HG02938 (cell line): ENCODE measurements at regions not wholly inside any gene's neighbourhood (a gene's known extent, or its start where the extent isn't known, plus 50 kb on each side); places are given as distances from the start of the nearest gene placed in this dataset.

Experiments
- ATAC-seq: cut with Tn5 transposase; IDR thresholded peaks from one replicate; pipeline ENCODE4 v1.9.1; 2021; ENCODE audit warnings: mild to moderate bottlenecking, moderate library complexity; ENCODE audit not compliant: unreplicated experiment

- no peak for ATAC-seq
These were observed 236.4 kb downstream of the CASP12 start for GRCh38 chr11:104661901-104662300.

GRCh38 chr11:104661471-104661870, 236.8 kb downstream of the CASP12 start:
- ATAC-seq: no peak

- ATAC-seq: no peak
These were observed 240.1 kb downstream of the CASP12 start for GRCh38 chr11:104658177-104658576.

GRCh38 chr11:104657083-104657482, 241.2 kb downstream of the CASP12 start:
- ATAC-seq: no peak

GRCh38 chr11:104655066-104655465, 243.2 kb downstream of the CASP12 start:
- ATAC-seq: no peak

GRCh38 chr11:104654181-104654813, 244.0 kb downstream of the CASP12 start:
- ATAC-seq: no peak

GRCh38 chr11:104653407-104653806, 244.9 kb downstream of the CASP12 start:
- no peak for ATAC-seq

GRCh38 chr11:104652996-104653395, 245.3 kb downstream of the CASP12 start:
- no peak for ATAC-seq

- ATAC-seq: no peak
These were observed 248.0 kb downstream of the CASP12 start for GRCh38 chr11:104650234-104650633.

GRCh38 chr11:104649002-104649401, 249.3 kb downstream of the CASP12 start:
- no peak for ATAC-seq

- ATAC-seq: no peak
These were observed 252.7 kb downstream of the CASP12 start for GRCh38 chr11:104645261-104646222.

GRCh38 chr11:104637662-104638170, 260.5 kb downstream of the CASP12 start:
- no peak for ATAC-seq

GRCh38 chr11:104633226-104633625, 265.0 kb downstream of the CASP12 start:
- ATAC-seq: no peak

GRCh38 chr11:104630352-104630751, 267.9 kb downstream of the CASP12 start:
- ATAC-seq: no peak

- no peak for ATAC-seq
These were observed 273.0 kb downstream of the CASP12 start for GRCh38 chr11:104625246-104625645.

GRCh38 chr11:104624021-104624420, 274.2 kb downstream of the CASP12 start:
- no peak for ATAC-seq

- no peak for ATAC-seq
These were observed 274.7 kb downstream of the CASP12 start for GRCh38 chr11:104623518-104623917.

- ATAC-seq: no peak
These were observed 277.3 kb downstream of the CASP12 start for GRCh38 chr11:104620991-104621390.

GRCh38 chr11:104619751-104620150, 278.5 kb downstream of the CASP12 start:
- no peak for ATAC-seq

GRCh38 chr11:104618954-104619353, 279.3 kb downstream of the CASP12 start:
- ATAC-seq: no peak

GRCh38 chr11:104614961-104615360, 283.3 kb downstream of the CASP12 start:
- ATAC-seq: no peak

- ATAC-seq: no peak
These were observed 284.1 kb downstream of the CASP12 start for GRCh38 chr11:104614117-104614680.
